GM23248 (cell line): ENCODE measurements at regions not wholly inside any gene's neighbourhood (a gene's known extent, or its start where the extent isn't known, plus 50 kb on each side); places are given as distances from the start of the nearest gene placed in this dataset.

Experiments
- DNase-seq: peaks from one replicate; pipeline ENCODE4 v3.0.0-alpha.2; 2015
- H2AFZ ChIP-seq: fragments of 200-600 bp; sonication (generic); 2 replicates; pipeline ENCODE4 v1.6.1; 2016; ENCODE audit warnings: antibody characterized with exemption
- H3F3A ChIP-seq: fragments of 200-600 bp; sonication (generic); 2 replicates; pipeline ENCODE4 v1.6.1; 2016; ENCODE audit warnings: mild to moderate bottlenecking, antibody characterized with exemption, mixed run types; ENCODE audit not compliant: insufficient read depth
- H3K27ac ChIP-seq: fragments of 200-600 bp; sonication (generic); 2 replicates; pipeline ENCODE4 v1.5.1; 2016; ENCODE audit warnings: mild to moderate bottlenecking
- H3K27me3 ChIP-seq: fragments of 200-600 bp; sonication (generic); replicated peaks from 2 replicates; pipeline ENCODE4 v1.6.1; 2016; ENCODE audit warnings: mild to moderate bottlenecking; ENCODE audit not compliant: insufficient read depth
- H3K36me3 ChIP-seq: fragments of 200-600 bp; sonication (generic); 2 replicates; pipeline ENCODE4 v1.6.1; 2016; ENCODE audit warnings: low read depth, mild to moderate bottlenecking
- H3K4me1 ChIP-seq: fragments of 200-600 bp; sonication (generic); 2 replicates; pipeline ENCODE4 v1.6.1; 2016; ENCODE audit warnings: mild to moderate bottlenecking; ENCODE audit not compliant: insufficient read depth
- H3K4me2 ChIP-seq: fragments of 200-600 bp; sonication (generic); one replicate; pipeline ENCODE4 v1.6.1; 2016; ENCODE audit warnings: mild to moderate bottlenecking; ENCODE audit not compliant: unreplicated experiment
- H3K4me3 ChIP-seq: fragments of 200-600 bp; sonication (generic); 2 replicates; pipeline ENCODE4 v1.5.1; 2016; ENCODE audit warnings: mild to moderate bottlenecking
- H3K79me2 ChIP-seq: fragments of 200-600 bp; sonication (generic); 2 replicates; pipeline ENCODE4 v1.6.1; 2016; ENCODE audit warnings: mild to moderate bottlenecking; ENCODE audit not compliant: insufficient read depth
- H3K9ac ChIP-seq: fragments of 200-600 bp; sonication (generic); 2 replicates; pipeline ENCODE4 v1.6.1; 2016; ENCODE audit warnings: mild to moderate bottlenecking
- H3K9me2 ChIP-seq: fragments of 200-600 bp; sonication (generic); 2 replicates; pipeline ENCODE4 v1.6.1; 2016; ENCODE audit warnings: mixed run types, mild to moderate bottlenecking, moderate library complexity; ENCODE audit not compliant: insufficient read depth
- H3K9me3 ChIP-seq: fragments of 200-600 bp; sonication (generic); one replicate; pipeline ENCODE4 v1.6.1; 2017; ENCODE audit warnings: low read depth
- H4K20me1 ChIP-seq: fragments of 200-600 bp; sonication (generic); 2 replicates; pipeline ENCODE4 v1.6.0; 2016; ENCODE audit not compliant: insufficient read depth
- EZH2 ChIP-seq: fragments of 200-600 bp; sonication (generic); IDR thresholded peaks from 2 replicates; pipeline ENCODE4 v1.6.1; 2018; ENCODE audit warnings: antibody characterized with exemption, mild to moderate bottlenecking; ENCODE audit not compliant: insufficient read depth, poor library complexity, severe bottlenecking
- EZH2phosphoT487 ChIP-seq: fragments of 200-600 bp; sonication (generic); IDR thresholded peaks from 2 replicates; pipeline ENCODE4 v1.6.1; 2018; ENCODE audit warnings: antibody characterized with exemption, moderate library complexity, mild to moderate bottlenecking, low read depth; ENCODE audit not compliant: insufficient read depth
- WGBS, 2 experiments: methylation state at CpG; one replicate each; pipeline ENCODE4 v1.1.6; 2015 to 2017; ENCODE audit warnings: low lambda C conversion rate in 2 of 2, low coverage in 1 of 2; ENCODE audit errors: missing lambda C conversion rate in 2 of 2; 5-methylcytosine and 5-hydroxymethylcytosine counted together
- in situ Hi-C: fragments of 300-500 bp; cut with MboI; formaldehyde crosslinking; loops from 2 replicates; pipeline ENCODE4 v1.15.0; 2020

DNA sequence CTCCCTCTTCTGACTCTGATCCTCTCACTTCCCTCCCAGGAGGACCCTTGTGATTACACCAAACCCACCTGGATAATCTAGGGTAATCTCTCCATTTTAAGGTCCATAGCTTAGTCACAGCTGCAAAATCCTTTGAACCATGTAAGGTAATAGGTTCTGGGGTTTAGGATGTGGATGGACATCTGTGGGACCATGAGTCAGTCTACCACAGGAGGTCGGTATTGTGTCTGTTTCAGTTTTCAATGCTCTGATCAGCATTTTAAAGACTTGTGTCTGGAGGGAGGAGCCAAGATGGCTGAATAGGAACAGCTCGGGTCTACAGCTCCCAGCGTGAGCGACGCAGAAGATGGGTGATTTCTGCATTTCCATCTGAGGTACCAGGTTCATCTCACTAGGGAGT is 112.6 kb downstream of the CAVIN4 start:
- TF ChIP-seq EZH2 (no peak), EZH2phosphoT487 (no peak)
- 38 to 56% methylated on average over 5 of the region's 5 CpGs for WGBS, 2 experiments
- no peak overlapping the region for H2AFZ ChIP-seq

DNA sequence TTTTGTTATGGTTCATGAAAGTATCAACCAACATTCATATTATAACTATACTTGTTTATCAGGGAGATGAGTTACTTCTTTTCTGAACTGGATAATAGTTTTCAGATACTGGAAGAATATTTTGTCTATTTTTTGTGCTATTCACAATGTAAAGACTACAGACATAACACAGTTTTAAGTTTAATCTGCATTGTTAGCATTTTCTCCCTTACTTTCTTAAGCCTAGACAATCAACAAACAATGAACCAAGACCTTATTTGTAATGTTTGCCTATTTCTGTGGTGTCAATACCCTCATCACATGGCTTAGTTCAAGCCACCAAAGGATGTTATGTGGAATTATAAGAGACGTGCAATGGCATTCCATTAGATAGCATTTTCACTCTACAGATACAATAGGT is 119.5 kb downstream of the CAVIN4 start:
- Histone ChIP-seq H3F3A (no peaks in the 10 kb centered on the region), H3K4me2 (no peak overlapping the region), H3K4me1 (no peaks in the 10 kb centered on the region), H3K27me3 (no peaks in the 10 kb centered on the region), H3K9me3 (no peaks in the 10 kb centered on the region), H2AFZ (no peak overlapping the region), H3K9ac (no peak overlapping the region), H3K27ac (no peak overlapping the region), H3K79me2 (no peaks in the 10 kb centered on the region), H3K4me3 (no peak overlapping the region), H3K9me2 (no peaks in the 10 kb centered on the region), H4K20me1 (no peaks in the 10 kb centered on the region), H3K36me3 (no peaks in the 10 kb centered on the region)
- no peak for DNase-seq
- in situ Hi-C loops: no loop called here
- WGBS, 2 experiments: 23 to 38% methylated on average over 1 of the region's 1 CpG
- no peak for TF ChIP-seq EZH2
- TF ChIP-seq EZH2phosphoT487: no peak

More for the DNA sequence above, 112.6 kb downstream of the CAVIN4 start:
- H3K9me3 ChIP-seq: no peaks in the 10 kb centered on the region
- H3K27ac ChIP-seq: no peak overlapping the region
- H3F3A ChIP-seq: no peaks in the 10 kb centered on the region
- no peak overlapping the region for H3K4me3 ChIP-seq
- no peak overlapping the region for H3K9ac ChIP-seq
- in situ Hi-C loops: no loop called here
- H3K27me3 ChIP-seq: no peaks in the 10 kb centered on the region
- H4K20me1 ChIP-seq: no peaks in the 10 kb centered on the region
- DNase-seq: no peak
- H3K9me2 ChIP-seq: no peaks in the 10 kb centered on the region
- no peaks in the 10 kb centered on the region for H3K79me2 ChIP-seq
- no peaks in the 10 kb centered on the region for H3K4me1 ChIP-seq
- no peak overlapping the region for H3K4me2 ChIP-seq
- no peaks in the 10 kb centered on the region for H3K36me3 ChIP-seq

DNA sequence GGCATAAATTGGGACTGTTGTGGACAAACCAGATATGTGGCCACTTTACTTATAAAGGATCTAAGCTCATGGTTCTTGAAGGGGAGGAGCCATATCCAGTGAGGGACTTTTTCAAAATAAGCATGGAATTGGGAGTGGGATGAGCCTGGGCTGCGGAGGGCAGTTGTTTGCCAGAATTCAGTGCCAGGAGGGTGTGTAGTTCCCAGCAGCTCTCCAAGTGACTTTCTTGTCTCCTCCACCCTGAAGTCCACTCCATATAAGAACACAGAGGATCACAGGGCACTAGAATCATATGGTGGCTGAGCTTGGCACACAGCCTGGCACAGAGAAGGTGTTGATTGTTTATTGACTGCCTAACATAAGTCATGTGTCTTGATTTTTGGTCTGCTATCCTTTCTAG is 121.1 kb downstream of the CAVIN4 start:
- TF ChIP-seq EZH2 (no peak), EZH2phosphoT487 (no peak)
- Histone ChIP-seq H3K9me3 (no peaks in the 10 kb centered on the region), H3K36me3 (no peaks in the 10 kb centered on the region), H3K27me3 (no peaks in the 10 kb centered on the region), H3K9ac (no peak overlapping the region), H3F3A (no peaks in the 10 kb centered on the region), H3K27ac (no peak overlapping the region), H3K9me2 (no peaks in the 10 kb centered on the region), H2AFZ (no peak overlapping the region), H3K4me1 (no peaks in the 10 kb centered on the region), H3K4me3 (no peak overlapping the region), H3K4me2 (no peak overlapping the region), H3K79me2 (no peaks in the 10 kb centered on the region), H4K20me1 (no peaks in the 10 kb centered on the region)
- 0% methylated on average over 1 of the region's 1 CpG for WGBS, 2 experiments
- in situ Hi-C loops: no loop called here
- DNase-seq: no peak

DNA sequence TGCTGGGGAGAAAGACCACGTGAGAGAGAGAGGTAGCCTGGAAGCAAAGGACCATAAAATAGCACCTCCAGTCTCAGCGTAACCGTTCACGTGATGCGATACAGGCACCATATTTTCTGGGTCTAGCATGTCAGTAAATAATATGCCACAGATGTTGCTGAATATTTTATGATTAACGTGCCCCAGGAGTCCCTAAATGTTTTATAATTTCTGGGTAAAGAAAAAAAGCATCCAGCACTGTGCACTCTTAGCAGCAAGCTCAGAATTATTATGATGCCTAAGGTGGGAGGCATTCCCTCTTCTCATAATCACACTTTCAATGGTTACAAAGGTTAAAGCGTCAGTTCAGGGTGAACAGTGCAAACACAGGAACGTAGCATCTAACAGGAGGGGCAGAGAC is 121.8 kb downstream of the CAVIN4 start:
- WGBS, 2 experiments: 1 to 4% methylated on average over 8 of the region's 8 CpGs
- Histone ChIP-seq H3K9ac (no peak overlapping the region), H3K9me2 (no peaks in the 10 kb centered on the region), H3K27me3 (no peaks in the 10 kb centered on the region), H3K4me3 (no peak overlapping the region), H2AFZ (no peak overlapping the region), H3K4me2 (no peak overlapping the region), H3F3A (no peaks in the 10 kb centered on the region), H3K36me3 (no peaks in the 10 kb centered on the region), H3K4me1 (no peaks in the 10 kb centered on the region), H3K9me3 (no peaks in the 10 kb centered on the region), H3K27ac (no peak overlapping the region), H3K79me2 (no peaks in the 10 kb centered on the region), H4K20me1 (no peaks in the 10 kb centered on the region)
- DNase-seq: no peak
- no peak for TF ChIP-seq EZH2
- TF ChIP-seq EZH2phosphoT487: no peak
- in situ Hi-C loops: no loop called here

DNA sequence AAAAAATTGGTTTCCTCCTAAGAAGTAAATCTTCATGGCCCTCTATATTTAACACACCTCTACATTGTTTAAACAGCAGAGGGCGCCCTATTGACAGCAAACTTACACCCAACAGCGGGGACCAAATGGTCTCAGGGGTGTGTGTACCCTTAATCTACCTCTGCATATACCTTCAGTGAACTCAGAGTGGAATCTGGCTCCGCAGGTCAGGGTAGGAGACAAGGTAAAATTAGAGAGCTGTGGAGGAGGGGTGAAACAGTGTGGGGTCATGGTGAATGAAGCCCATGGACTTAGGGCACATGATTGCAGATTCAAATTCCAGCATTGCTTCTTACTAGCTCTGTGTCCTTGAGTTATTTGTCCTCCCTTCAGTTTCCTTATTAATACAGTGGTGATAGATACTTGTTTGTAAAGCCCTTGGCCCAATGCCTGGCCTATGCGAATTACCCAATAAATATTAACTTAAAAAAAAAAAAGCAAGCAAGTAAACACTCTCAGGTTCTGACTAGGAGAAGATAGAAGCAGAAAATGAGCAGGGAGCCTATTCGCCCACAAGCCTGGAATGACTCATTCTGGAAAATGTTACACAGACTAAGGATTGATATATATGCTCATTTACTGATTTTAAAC is 122.9 kb downstream of the CAVIN4 start:
- Histone ChIP-seq H3K79me2 (no peaks in the 10 kb centered on the region), H2AFZ (no peak overlapping the region), H3K9me3 (no peaks in the 10 kb centered on the region), H3K27ac (no peak overlapping the region), H3F3A (no peaks in the 10 kb centered on the region), H4K20me1 (no peaks in the 10 kb centered on the region), H3K9me2 (no peaks in the 10 kb centered on the region), H3K4me1 (no peaks in the 10 kb centered on the region), H3K36me3 (no peaks in the 10 kb centered on the region), H3K4me3 (no peak overlapping the region), H3K4me2 (no peak overlapping the region), H3K9ac (no peak overlapping the region), H3K27me3 (no peaks in the 10 kb centered on the region)
- in situ Hi-C loops: no loop called here
- TF ChIP-seq EZH2phosphoT487 (no peak), EZH2 (no peak)
- 22 to 24% methylated on average over 5 of the region's 5 CpGs for WGBS, 2 experiments
- DNase-seq: peak; percentile 42
